ENCODE measurements at regions not wholly inside any gene's neighbourhood (a gene's known extent, or its start where the extent isn't known, plus 50 kb on each side); places are given as distances from the start of the nearest gene placed in this dataset.
"Not testable (repeated sequence)": the region's sequence is repeated elsewhere in the genome, so short reads cannot be mapped to it uniquely, and the experiment has no call there.

GRCh38 chr18:8928847-8929780, 173.4 kb upstream of the NDUFV2 start:
- Mint-ChIP-seq H3K9me3 (peaks cover 26% of the 10 kb centered on the region), H3K36me3 (ENCODE audit: low read depth) (no peaks in the 10 kb centered on the region), H3K27me3 (peaks cover under 1% of the 10 kb centered on the region), H3K4me1 (no peaks in the 10 kb centered on the region), H3K27ac (no peak overlapping the region), H3K4me3 (no peak overlapping the region)
- no peak for DNase-seq
- POLR2A ChIA-PET: no interaction called here
- CTCF ChIA-PET: interaction anchor here (1.0 kb wide), 1 partner anchor 59 kb away, joined by 3 read pairs; no protein-coding TSS in a partner anchor

- Mint-ChIP-seq H3K27ac (no peak overlapping the region), H3K36me3 (ENCODE audit: low read depth) (no peaks in the 10 kb centered on the region), H3K9me3 (peaks cover 24% of the 10 kb centered on the region), H3K4me3 (no peak overlapping the region), H3K4me1 (no peaks in the 10 kb centered on the region), H3K27me3 (no peaks in the 10 kb centered on the region)
- ChIA-PET CTCF (no interaction called here), POLR2A (no interaction called here)
- no peak for DNase-seq
Measured at GRCh38 chr18:8930990-8931616, 171.4 kb upstream of the NDUFV2 start.

- POLR2A ChIA-PET: no interaction called here
- Mint-ChIP-seq H3K4me3 (no peak overlapping the region), H3K9me3 (peaks cover 14% of the 10 kb centered on the region), H3K36me3 (ENCODE audit: low read depth) (no peaks in the 10 kb centered on the region), H3K4me1 (no peaks in the 10 kb centered on the region), H3K27me3 (no peaks in the 10 kb centered on the region), H3K27ac (no peak overlapping the region)
- no peak for DNase-seq
- CTCF ChIA-PET: no interaction called here
Measured at GRCh38 chr18:8932866-8933265, 169.6 kb upstream of the NDUFV2 start.

DNA sequence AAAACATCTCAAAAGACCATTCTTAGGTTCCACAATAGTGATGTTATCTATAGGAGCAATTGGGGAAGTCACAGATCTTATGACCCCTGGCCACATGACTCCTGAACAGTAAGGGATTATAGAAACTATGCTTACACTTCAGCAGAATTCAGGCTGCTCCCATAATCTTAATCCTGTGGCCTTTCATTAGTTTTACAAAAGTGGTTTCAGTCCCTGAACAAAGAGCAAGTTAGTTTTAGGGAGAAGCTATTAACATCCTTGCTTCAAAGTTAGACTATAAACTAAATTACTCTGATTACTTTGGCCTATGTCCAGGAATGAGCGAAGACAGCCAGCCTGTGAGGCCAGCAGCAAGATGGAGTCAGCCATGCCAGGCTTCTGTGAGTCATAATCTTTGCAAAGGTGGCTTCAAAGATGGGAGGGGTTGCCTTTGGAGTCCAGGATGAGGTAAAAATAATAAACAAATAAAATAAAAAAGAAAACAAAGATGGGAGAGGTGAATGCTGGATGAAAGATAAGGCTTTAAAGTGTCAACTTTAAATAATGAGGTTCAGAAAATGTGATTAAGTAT, 168.7 kb upstream of the NDUFV2 start:
- Mint-ChIP-seq H3K4me3 (no peak overlapping the region), H3K4me1 (no peaks in the 10 kb centered on the region), H3K27ac (no peak overlapping the region), H3K36me3 (ENCODE audit: low read depth) (no peaks in the 10 kb centered on the region), H3K9me3 (peaks cover 13% of the 10 kb centered on the region), H3K27me3 (no peaks in the 10 kb centered on the region)
- CTCF ChIA-PET: no interaction called here
- DNase-seq: no peak
- POLR2A ChIA-PET: no interaction called here

GRCh38 chr18:8935346-8935745, 167.2 kb upstream of the NDUFV2 start:
- DNase-seq; POLR2A ChIA-PET; H3K4me3 Mint-ChIP-seq; CTCF ChIA-PET; H3K27me3 Mint-ChIP-seq; H3K27ac Mint-ChIP-seq; H3K9me3 Mint-ChIP-seq; H3K4me1 Mint-ChIP-seq; H3K36me3 Mint-ChIP-seq (ENCODE audit: low read depth): not testable (repeated sequence)

DNA sequence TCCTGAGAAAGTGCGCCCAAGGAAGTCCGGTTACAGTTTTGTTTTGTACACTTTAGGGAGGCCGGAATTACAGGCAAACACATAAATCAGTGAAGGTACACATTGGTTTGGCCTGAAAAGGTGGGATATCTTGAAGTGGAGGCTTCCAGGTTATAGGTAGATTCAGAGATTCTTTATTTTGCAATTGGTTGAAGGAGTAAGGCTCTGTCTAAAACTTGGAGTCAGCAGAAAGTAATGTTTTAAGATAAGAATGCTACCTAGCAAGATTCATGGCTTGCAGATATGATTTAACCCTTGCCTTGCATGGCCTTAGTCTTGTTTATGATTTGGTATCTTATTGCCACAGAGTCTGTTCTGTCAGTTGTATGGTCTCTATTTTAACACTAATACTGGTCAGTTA, 165.9 kb upstream of the NDUFV2 start:
- Mint-ChIP-seq H3K27ac (no peak overlapping the region), H3K4me1 (no peaks in the 10 kb centered on the region), H3K4me3 (no peak overlapping the region), H3K36me3 (ENCODE audit: low read depth) (no peaks in the 10 kb centered on the region), H3K9me3 (peaks cover 2% of the 10 kb centered on the region), H3K27me3 (no peaks in the 10 kb centered on the region)
- DNase-seq: no peak
- ChIA-PET POLR2A (no interaction called here), CTCF (no interaction called here)

DNA sequence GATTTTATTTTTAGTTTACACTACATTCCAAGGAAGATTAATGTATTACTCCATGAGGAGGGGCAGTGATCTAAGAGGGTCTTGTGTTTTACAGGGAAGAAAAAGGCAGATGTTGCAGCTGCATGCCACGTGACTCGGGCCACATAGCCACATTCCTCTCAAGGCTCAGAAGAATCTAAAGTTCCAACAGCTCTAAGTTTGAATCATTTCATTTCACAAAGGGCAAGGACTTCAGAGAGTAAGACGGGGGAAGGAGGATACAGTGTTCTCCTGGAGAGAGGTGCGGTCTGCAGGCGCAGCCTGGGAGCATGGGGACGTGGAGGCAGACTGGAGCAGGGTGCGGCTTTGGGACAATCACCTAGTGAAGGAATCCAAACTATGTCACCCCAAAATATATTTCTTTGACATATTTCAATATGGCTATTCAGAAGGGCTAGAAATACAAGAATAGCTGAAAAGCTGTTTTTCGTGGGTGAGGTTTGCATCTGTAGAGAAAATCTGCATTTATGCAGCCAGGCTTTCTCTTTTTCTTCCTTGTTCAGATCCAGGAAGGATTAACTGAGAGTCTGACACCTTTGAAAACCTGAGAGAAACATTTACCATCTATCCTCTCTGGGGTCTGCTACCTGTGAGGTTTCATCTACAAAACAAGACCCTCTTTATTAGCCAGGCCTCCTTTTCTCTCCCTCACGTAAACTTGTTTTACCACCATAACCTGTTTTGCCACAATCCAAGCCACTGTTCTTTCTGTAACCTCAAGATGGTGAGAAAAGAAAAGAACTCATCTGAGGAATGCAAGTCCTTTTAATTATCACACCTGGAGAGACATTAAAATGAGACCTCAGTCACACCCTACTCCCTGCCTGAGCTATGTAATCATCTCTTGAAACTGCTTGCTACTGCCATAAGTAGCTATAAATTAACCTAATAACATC, 165.1 kb upstream of the NDUFV2 start:
- peaks cover 2% of the 10 kb centered on the region for H3K9me3 Mint-ChIP-seq
- ChIA-PET CTCF (no interaction called here), POLR2A (no interaction called here)
- no peaks in the 10 kb centered on the region for H3K4me1 Mint-ChIP-seq
- H3K4me3 Mint-ChIP-seq: no peak overlapping the region
- no peaks in the 10 kb centered on the region for H3K36me3 Mint-ChIP-seq (ENCODE audit: low read depth)
- no peak overlapping the region for H3K27ac Mint-ChIP-seq
- no peaks in the 10 kb centered on the region for H3K27me3 Mint-ChIP-seq
- DNase-seq: no peak

GRCh38 chr18:8938817-8939216, 163.7 kb upstream of the NDUFV2 start:
- DNase-seq: no peak
- POLR2A ChIA-PET: no interaction called here
- Mint-ChIP-seq H3K4me3 (no peak overlapping the region), H3K4me1 (no peaks in the 10 kb centered on the region), H3K27me3 (no peaks in the 10 kb centered on the region), H3K27ac (no peak overlapping the region), H3K9me3 (peaks cover 2% of the 10 kb centered on the region), H3K36me3 (ENCODE audit: low read depth) (no peaks in the 10 kb centered on the region)
- CTCF ChIA-PET: no interaction called here

DNA sequence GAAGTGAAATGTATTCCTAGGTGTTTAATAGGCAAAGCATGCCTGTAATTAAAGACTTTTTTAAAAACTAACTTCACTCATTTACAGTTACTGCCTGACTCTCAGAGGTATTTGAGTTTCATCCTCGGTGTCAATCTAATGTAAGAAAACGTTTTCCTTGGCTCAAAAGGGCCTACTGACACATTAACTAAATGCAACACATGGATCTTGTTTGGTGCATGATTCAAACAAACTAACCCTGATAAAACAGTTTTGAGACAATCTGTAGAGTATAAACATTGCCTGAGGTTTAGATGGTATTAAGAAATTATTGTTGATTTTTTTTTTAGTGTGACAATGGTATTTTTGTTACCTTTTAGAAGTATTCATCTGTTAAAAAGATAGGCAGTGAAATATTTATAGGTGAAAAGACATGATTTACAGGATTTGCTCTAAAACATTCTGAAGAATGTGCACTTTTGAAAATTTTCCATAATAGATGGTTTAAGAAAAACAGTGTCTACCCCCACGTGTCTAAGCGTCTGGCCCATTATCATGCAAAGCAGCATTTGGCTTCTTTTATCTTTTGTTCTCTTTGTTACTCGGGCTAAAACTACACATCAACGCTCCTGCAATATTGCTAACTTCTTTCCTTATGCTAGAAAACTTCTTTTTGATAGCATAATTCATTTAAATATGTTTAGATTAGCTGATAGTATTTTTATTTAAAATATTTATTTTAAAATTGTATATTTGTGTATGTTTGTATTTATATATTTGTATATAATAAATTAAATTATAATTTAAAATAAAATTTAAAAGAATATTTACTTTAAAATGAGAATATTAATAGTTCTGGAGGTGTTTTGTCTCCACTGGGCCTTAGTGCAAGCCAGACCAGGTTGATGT, 160.2 kb upstream of the NDUFV2 start:
- ChIA-PET CTCF (no interaction called here), POLR2A (no interaction called here)
- no peaks in the 10 kb centered on the region for H3K36me3 Mint-ChIP-seq (ENCODE audit: low read depth)
- no peaks in the 10 kb centered on the region for H3K4me1 Mint-ChIP-seq
- H3K27me3 Mint-ChIP-seq: no peaks in the 10 kb centered on the region
- H3K9me3 Mint-ChIP-seq: no peaks in the 10 kb centered on the region
- no peak for DNase-seq
- no peak overlapping the region for H3K4me3 Mint-ChIP-seq
- no peak overlapping the region for H3K27ac Mint-ChIP-seq

DNA sequence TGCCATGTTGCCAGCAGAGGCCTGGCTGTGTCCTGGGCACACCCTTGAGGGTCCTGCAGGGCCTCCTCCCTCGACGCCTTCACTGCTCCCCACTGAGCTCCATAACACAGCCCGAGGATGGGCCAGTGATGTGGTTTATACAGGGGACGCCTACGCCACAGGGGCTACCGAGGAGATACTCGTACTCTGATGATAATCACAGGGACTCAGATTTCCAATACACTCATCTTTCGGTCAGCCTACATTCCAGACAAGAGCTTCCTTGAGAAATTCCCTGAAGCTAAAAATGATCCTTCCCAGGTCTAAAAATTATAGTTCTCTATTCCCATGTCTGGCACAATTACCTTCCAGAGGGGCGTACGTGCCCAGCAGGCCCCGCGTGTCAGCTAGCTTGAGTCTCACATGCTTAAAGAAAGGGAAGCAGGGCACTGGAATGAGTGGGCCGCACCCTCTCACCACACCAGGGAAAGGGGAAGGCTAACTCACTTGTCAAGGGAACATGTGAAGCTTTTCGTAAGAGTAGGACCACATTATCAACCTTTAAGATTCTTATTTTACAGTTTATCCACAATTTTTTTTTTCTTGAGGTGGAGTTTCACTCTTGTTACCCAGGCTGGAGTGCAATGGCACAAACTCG, 159.5 kb upstream of the NDUFV2 start:
- H3K27ac Mint-ChIP-seq: no peak overlapping the region
- H3K27me3 Mint-ChIP-seq: peaks cover 1% of the 10 kb centered on the region
- H3K4me3 Mint-ChIP-seq: no peak overlapping the region
- CTCF ChIA-PET: no interaction called here
- POLR2A ChIA-PET: no interaction called here
- no peaks in the 10 kb centered on the region for H3K4me1 Mint-ChIP-seq
- no peak for DNase-seq
- no peaks in the 10 kb centered on the region for H3K9me3 Mint-ChIP-seq
- H3K36me3 Mint-ChIP-seq (ENCODE audit: low read depth): no peaks in the 10 kb centered on the region

DNA sequence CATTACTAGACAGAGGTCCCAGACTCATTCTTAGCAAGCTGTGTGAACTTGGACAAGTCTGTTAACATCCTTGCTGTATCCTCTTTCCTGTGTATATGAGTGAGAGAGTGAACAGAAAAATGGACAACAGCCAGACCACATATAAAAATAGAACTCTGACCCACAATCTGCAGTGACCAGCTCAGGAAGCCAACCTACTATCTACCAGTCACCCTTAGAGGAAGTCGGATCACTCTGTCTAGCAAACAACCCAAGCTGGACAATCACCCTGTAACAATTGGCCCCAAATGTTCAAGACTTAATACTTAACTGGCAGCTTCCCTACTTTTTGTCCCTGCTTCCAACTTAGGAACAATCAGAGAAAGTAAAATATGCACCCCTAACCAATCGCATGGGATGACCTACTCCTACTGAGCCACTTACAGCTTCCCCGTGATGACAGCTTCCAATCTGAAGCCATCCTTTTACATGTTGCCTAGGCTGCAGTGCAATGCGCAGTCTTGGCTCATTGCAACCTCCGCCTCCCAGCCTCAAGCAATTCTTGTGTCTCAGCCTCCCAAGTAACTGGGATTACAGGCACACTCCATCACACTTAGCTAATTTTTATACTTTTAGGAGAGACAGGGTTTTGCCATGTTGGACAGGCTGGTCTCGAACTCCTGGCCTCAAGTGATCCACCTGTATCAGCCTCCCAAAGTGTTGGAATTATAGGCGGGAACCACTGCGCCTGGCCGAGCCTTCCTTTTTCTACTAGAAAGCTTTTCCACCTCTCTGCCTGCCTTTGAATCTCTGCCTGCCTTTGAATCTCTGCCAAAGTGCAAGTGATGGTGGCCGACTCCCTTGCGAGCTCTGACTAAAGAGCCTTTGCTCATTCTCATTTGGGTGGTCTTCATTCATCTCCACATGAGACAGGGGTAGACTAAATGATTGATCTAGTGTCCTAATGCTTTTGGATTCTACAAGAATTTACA, 158.3 kb upstream of the NDUFV2 start:
- Mint-ChIP-seq H3K4me1 (peaks cover 2% of the 10 kb centered on the region), H3K9me3 (no peaks in the 10 kb centered on the region), H3K27me3 (peaks cover 1% of the 10 kb centered on the region), H3K36me3 (ENCODE audit: low read depth) (no peaks in the 10 kb centered on the region), H3K27ac (no peak overlapping the region), H3K4me3 (no peak overlapping the region)
- CTCF ChIA-PET: no interaction called here
- DNase-seq: no peak
- POLR2A ChIA-PET: no interaction called here
